GM18508 (cell line): ENCODE measurements at regions not wholly inside any gene's neighbourhood (a gene's known extent, or its start where the extent isn't known, plus 50 kb on each side); places are given as distances from the start of the nearest gene placed in this dataset.
"Not testable (repeated sequence)": the region's sequence is repeated elsewhere in the genome, so short reads cannot be mapped to it uniquely, and the experiment has no call there.

Experiments
- ATAC-seq: cut with Tn5 transposase; IDR thresholded peaks from one replicate; pipeline ENCODE4 v1.9.1; 2021; ENCODE audit warnings: moderate number of reproducible peaks; ENCODE audit not compliant: insufficient read depth, unreplicated experiment

GRCh38 chr18:26654616-26655524 lies 106.5 kb upstream of the KCTD1 start:
- ATAC-seq = no peak

GRCh38 chr18:26653943-26654615 lies 105.7 kb upstream of the KCTD1 start:
- no peak for ATAC-seq

- no peak for ATAC-seq
These were observed 104.1 kb upstream of the KCTD1 start for GRCh38 chr18:26652501-26652900.

- ATAC-seq = no peak
These were observed 102.2 kb upstream of the KCTD1 start for GRCh38 chr18:26650310-26651268.

GRCh38 chr18:26649193-26649543 lies 100.8 kb upstream of the KCTD1 start:
- no peak for ATAC-seq

- no peak for ATAC-seq
These were observed 100.3 kb upstream of the KCTD1 start for GRCh38 chr18:26648509-26649192.

GRCh38 chr18:26646901-26647300 lies 98.5 kb upstream of the KCTD1 start:
- no peak for ATAC-seq

- ATAC-seq = no peak
These were observed 94.3 kb upstream of the KCTD1 start for GRCh38 chr18:26642440-26643348.

- no peak for ATAC-seq
These were observed 92.2 kb upstream of the KCTD1 start for GRCh38 chr18:26640541-26640940.

GRCh38 chr18:26639149-26639548 lies 90.8 kb upstream of the KCTD1 start:
- no peak for ATAC-seq

- no peak for ATAC-seq
These were observed 89.6 kb upstream of the KCTD1 start for GRCh38 chr18:26637983-26638382.

GRCh38 chr18:26637324-26637723 lies 89.0 kb upstream of the KCTD1 start:
- ATAC-seq = no peak

GRCh38 chr18:26635466-26635865 lies 87.1 kb upstream of the KCTD1 start:
- no peak for ATAC-seq

- ATAC-seq = no peak
These were observed 86.3 kb upstream of the KCTD1 start for GRCh38 chr18:26634631-26635030.

GRCh38 chr18:26631135-26631534 lies 82.8 kb upstream of the KCTD1 start:
- no peak for ATAC-seq

GRCh38 chr18:26630596-26630995 lies 82.2 kb upstream of the KCTD1 start:
- no peak for ATAC-seq

GRCh38 chr18:26628017-26628416 lies 79.7 kb upstream of the KCTD1 start:
- no peak for ATAC-seq

GRCh38 chr18:26624443-26624842 lies 76.1 kb upstream of the KCTD1 start:
- no peak for ATAC-seq

- ATAC-seq = not testable (repeated sequence)
These were observed 75.0 kb upstream of the KCTD1 start for GRCh38 chr18:26623314-26623713.
